ENCODE measurements at regions not wholly inside any gene's neighbourhood (a gene's known extent, or its start where the extent isn't known, plus 50 kb on each side); places are given as distances from the start of the nearest gene placed in this dataset.

- Histone ChIP-seq H3K9ac (ENCODE audit: low read depth in 1 of 2, low read length in 2 of 2) (no peak overlapping the region), H3K36me3 (ENCODE audit: control insufficient read depth in 2 of 2, insufficient read depth in 2 of 2, low read length in 2 of 2) (no peaks in the 10 kb centered on the region), H3K27me3 (ENCODE audit: control insufficient read depth in 2 of 2, insufficient read depth in 2 of 2, low read length in 2 of 2) (no peaks in the 10 kb centered on the region), H3K27ac (ENCODE audit: low read depth in 2 of 2, low read length in 2 of 2) (no peak overlapping the region), H3K9me3 (ENCODE audit: control insufficient read depth in 2 of 2, low read length in 2 of 2) (no peaks in the 10 kb centered on the region), H3K4me1 (ENCODE audit: control insufficient read depth in 2 of 2, insufficient read depth in 2 of 2, low read length in 2 of 2) (no peaks in the 10 kb centered on the region), H3K4me3 (ENCODE audit: low read length in 2 of 2) (no peak overlapping the region)
These were observed 175.8 kb upstream of the ZBTB20 start for GRCh38 chr3:115322901-115323300.

DNA sequence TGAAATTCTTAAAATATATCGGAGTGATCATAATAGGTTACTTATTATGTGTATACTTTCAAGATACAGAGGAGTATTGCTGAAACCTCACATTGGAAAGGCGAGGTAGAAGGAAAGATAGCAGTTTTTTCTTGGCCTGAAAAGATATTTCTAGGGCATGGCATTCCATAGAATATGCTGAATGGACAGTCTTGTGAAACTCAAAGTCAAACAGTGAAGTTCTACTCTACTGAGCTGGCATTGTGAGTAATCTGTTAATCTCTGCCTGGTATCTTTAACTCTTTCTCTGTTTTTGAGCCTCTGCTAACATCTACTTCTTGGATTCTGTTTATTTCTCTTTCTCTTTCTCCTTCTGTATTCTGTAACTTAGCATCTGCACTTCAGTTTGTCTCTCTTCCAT, 176.3 kb upstream of the ZBTB20 start:
- no peaks in the 10 kb centered on the region for H3K9me3 ChIP-seq (ENCODE audit: control insufficient read depth in 2 of 2, low read length in 2 of 2)
- no peak overlapping the region for H3K27ac ChIP-seq (ENCODE audit: low read depth in 2 of 2, low read length in 2 of 2)
- no peak overlapping the region for H3K9ac ChIP-seq (ENCODE audit: low read depth in 1 of 2, low read length in 2 of 2)
- no peaks in the 10 kb centered on the region for H3K27me3 ChIP-seq (ENCODE audit: control insufficient read depth in 2 of 2, insufficient read depth in 2 of 2, low read length in 2 of 2)
- H3K4me3 ChIP-seq (ENCODE audit: low read length in 2 of 2): no peak overlapping the region
- no peaks in the 10 kb centered on the region for H3K4me1 ChIP-seq (ENCODE audit: control insufficient read depth in 2 of 2, insufficient read depth in 2 of 2, low read length in 2 of 2)
- H3K36me3 ChIP-seq (ENCODE audit: control insufficient read depth in 2 of 2, insufficient read depth in 2 of 2, low read length in 2 of 2): no peaks in the 10 kb centered on the region

- Histone ChIP-seq H3K9me3 (ENCODE audit: control insufficient read depth in 2 of 2, low read length in 2 of 2) (no peaks in the 10 kb centered on the region), H3K27ac (ENCODE audit: low read depth in 2 of 2, low read length in 2 of 2) (no peak overlapping the region), H3K4me3 (ENCODE audit: low read length in 2 of 2) (no peak overlapping the region)
These were observed 177.0 kb upstream of the ZBTB20 start for GRCh38 chr3:115324056-115324455.

GRCh38 chr3:115325539-115325938, 178.5 kb upstream of the ZBTB20 start:
- no peaks in the 10 kb centered on the region for H3K9me3 ChIP-seq (ENCODE audit: control insufficient read depth in 2 of 2, low read length in 2 of 2)
- no peak overlapping the region for H3K27ac ChIP-seq (ENCODE audit: low read depth in 2 of 2, low read length in 2 of 2)
- H3K9ac ChIP-seq (ENCODE audit: low read depth in 1 of 2, low read length in 2 of 2): no peak overlapping the region
- H3K4me1 ChIP-seq (ENCODE audit: control insufficient read depth in 2 of 2, insufficient read depth in 2 of 2, low read length in 2 of 2): no peaks in the 10 kb centered on the region
- no peaks in the 10 kb centered on the region for H3K36me3 ChIP-seq (ENCODE audit: control insufficient read depth in 2 of 2, insufficient read depth in 2 of 2, low read length in 2 of 2)
- no peak overlapping the region for H3K4me3 ChIP-seq (ENCODE audit: low read length in 2 of 2)
- H3K27me3 ChIP-seq (ENCODE audit: control insufficient read depth in 2 of 2, insufficient read depth in 2 of 2, low read length in 2 of 2): no peaks in the 10 kb centered on the region

More at GRCh38 chr3:115324056-115324455, 177.0 kb upstream of the ZBTB20 start:
- Histone ChIP-seq H3K9ac (ENCODE audit: low read depth in 1 of 2, low read length in 2 of 2) (no peak overlapping the region), H3K27me3 (ENCODE audit: control insufficient read depth in 2 of 2, insufficient read depth in 2 of 2, low read length in 2 of 2) (no peaks in the 10 kb centered on the region), H3K36me3 (ENCODE audit: control insufficient read depth in 2 of 2, insufficient read depth in 2 of 2, low read length in 2 of 2) (no peaks in the 10 kb centered on the region), H3K4me1 (ENCODE audit: control insufficient read depth in 2 of 2, insufficient read depth in 2 of 2, low read length in 2 of 2) (no peaks in the 10 kb centered on the region)

GRCh38 chr3:115330430-115330829, 183.3 kb upstream of the ZBTB20 start:
- no peak overlapping the region for H3K9ac ChIP-seq (ENCODE audit: low read depth in 1 of 2, low read length in 2 of 2)
- no peak overlapping the region for H3K27ac ChIP-seq (ENCODE audit: low read depth in 2 of 2, low read length in 2 of 2)
- H3K4me1 ChIP-seq (ENCODE audit: control insufficient read depth in 2 of 2, insufficient read depth in 2 of 2, low read length in 2 of 2): no peaks in the 10 kb centered on the region
- H3K36me3 ChIP-seq (ENCODE audit: control insufficient read depth in 2 of 2, insufficient read depth in 2 of 2, low read length in 2 of 2): no peaks in the 10 kb centered on the region
- no peaks in the 10 kb centered on the region for H3K27me3 ChIP-seq (ENCODE audit: control insufficient read depth in 2 of 2, insufficient read depth in 2 of 2, low read length in 2 of 2)
- H3K4me3 ChIP-seq (ENCODE audit: low read length in 2 of 2): no peak overlapping the region
- H3K9me3 ChIP-seq (ENCODE audit: control insufficient read depth in 2 of 2, low read length in 2 of 2): no peaks in the 10 kb centered on the region

- Histone ChIP-seq H3K36me3 (ENCODE audit: control insufficient read depth in 2 of 2, insufficient read depth in 2 of 2, low read length in 2 of 2) (no peaks in the 10 kb centered on the region), H3K9me3 (ENCODE audit: control insufficient read depth in 2 of 2, low read length in 2 of 2) (no peaks in the 10 kb centered on the region), H3K9ac (ENCODE audit: low read depth in 1 of 2, low read length in 2 of 2) (no peak overlapping the region), H3K27ac (ENCODE audit: low read depth in 2 of 2, low read length in 2 of 2) (no peak overlapping the region), H3K4me1 (ENCODE audit: control insufficient read depth in 2 of 2, insufficient read depth in 2 of 2, low read length in 2 of 2) (no peaks in the 10 kb centered on the region), H3K27me3 (ENCODE audit: control insufficient read depth in 2 of 2, insufficient read depth in 2 of 2, low read length in 2 of 2) (no peaks in the 10 kb centered on the region), H3K4me3 (ENCODE audit: low read length in 2 of 2) (no peak overlapping the region)
These were observed 185.9 kb upstream of the ZBTB20 start for GRCh38 chr3:115332998-115333397.

GRCh38 chr3:115336836-115337235, 189.7 kb upstream of the ZBTB20 start:
- H3K27me3 ChIP-seq (ENCODE audit: control insufficient read depth in 2 of 2, insufficient read depth in 2 of 2, low read length in 2 of 2): no peaks in the 10 kb centered on the region
- no peak overlapping the region for H3K27ac ChIP-seq (ENCODE audit: low read depth in 2 of 2, low read length in 2 of 2)
- no peaks in the 10 kb centered on the region for H3K36me3 ChIP-seq (ENCODE audit: control insufficient read depth in 2 of 2, insufficient read depth in 2 of 2, low read length in 2 of 2)
- no peak overlapping the region for H3K4me3 ChIP-seq (ENCODE audit: low read length in 2 of 2)
- H3K4me1 ChIP-seq (ENCODE audit: control insufficient read depth in 2 of 2, insufficient read depth in 2 of 2, low read length in 2 of 2): no peaks in the 10 kb centered on the region
- H3K9me3 ChIP-seq (ENCODE audit: control insufficient read depth in 2 of 2, low read length in 2 of 2): no peaks in the 10 kb centered on the region
- no peak overlapping the region for H3K9ac ChIP-seq (ENCODE audit: low read depth in 1 of 2, low read length in 2 of 2)

- Histone ChIP-seq H3K27me3 (ENCODE audit: control insufficient read depth in 2 of 2, insufficient read depth in 2 of 2, low read length in 2 of 2) (no peaks in the 10 kb centered on the region), H3K9ac (ENCODE audit: low read depth in 1 of 2, low read length in 2 of 2) (no peak overlapping the region), H3K36me3 (ENCODE audit: control insufficient read depth in 2 of 2, insufficient read depth in 2 of 2, low read length in 2 of 2) (no peaks in the 10 kb centered on the region), H3K4me3 (ENCODE audit: low read length in 2 of 2) (no peak overlapping the region), H3K9me3 (ENCODE audit: control insufficient read depth in 2 of 2, low read length in 2 of 2) (no peaks in the 10 kb centered on the region), H3K27ac (ENCODE audit: low read depth in 2 of 2, low read length in 2 of 2) (no peak overlapping the region), H3K4me1 (ENCODE audit: control insufficient read depth in 2 of 2, insufficient read depth in 2 of 2, low read length in 2 of 2) (no peaks in the 10 kb centered on the region)
These were observed 193.5 kb upstream of the ZBTB20 start for GRCh38 chr3:115340586-115340985.

DNA sequence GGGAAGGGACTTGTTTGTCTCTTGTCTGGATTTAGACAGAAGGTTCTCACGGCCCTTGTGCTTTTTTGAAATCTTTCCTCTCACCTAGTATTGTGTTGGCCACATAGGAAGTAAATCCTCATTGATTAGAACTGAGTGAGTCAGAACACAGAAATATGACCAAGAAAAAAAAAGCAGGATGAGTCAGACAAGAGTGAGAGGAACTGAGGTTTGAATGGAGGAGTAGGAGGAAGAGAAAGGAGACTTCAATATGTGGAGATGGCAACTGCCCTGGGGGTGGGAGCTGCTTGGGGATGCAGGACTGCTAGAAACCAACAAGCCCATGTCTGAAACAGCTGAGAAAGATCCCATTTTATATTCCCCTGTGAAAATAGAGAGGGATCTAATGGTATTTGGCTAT, 194.1 kb upstream of the ZBTB20 start:
- H3K4me3 ChIP-seq (ENCODE audit: low read length in 2 of 2): no peak overlapping the region
- H3K9ac ChIP-seq (ENCODE audit: low read depth in 1 of 2, low read length in 2 of 2): no peak overlapping the region
- no peaks in the 10 kb centered on the region for H3K9me3 ChIP-seq (ENCODE audit: control insufficient read depth in 2 of 2, low read length in 2 of 2)

DNA sequence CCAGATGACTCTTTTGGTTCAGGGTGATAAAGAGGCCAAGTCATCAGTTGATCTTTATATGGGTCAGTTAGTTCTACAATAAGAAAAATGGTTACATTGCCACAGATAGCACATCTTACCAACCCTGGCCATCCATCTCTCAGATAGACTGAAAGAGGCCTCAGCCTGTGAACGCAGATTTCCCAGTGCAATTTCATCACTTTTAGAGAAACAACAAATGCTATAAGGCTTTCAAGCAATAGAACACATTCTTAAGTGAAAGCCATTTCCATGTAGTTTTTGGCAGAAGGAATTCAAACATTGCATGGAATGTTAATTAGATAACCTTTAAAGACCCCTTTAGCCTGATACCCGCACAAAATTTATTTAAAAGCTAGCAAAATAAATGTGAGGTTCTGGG, 200.6 kb upstream of the ZBTB20 start:
- Histone ChIP-seq H3K36me3 (ENCODE audit: control insufficient read depth in 2 of 2, insufficient read depth in 2 of 2, low read length in 2 of 2) (no peaks in the 10 kb centered on the region), H3K9ac (ENCODE audit: low read depth in 1 of 2, low read length in 2 of 2) (no peak overlapping the region), H3K4me3 (ENCODE audit: low read length in 2 of 2) (no peak overlapping the region), H3K27me3 (ENCODE audit: control insufficient read depth in 2 of 2, insufficient read depth in 2 of 2, low read length in 2 of 2) (no peaks in the 10 kb centered on the region), H3K4me1 (ENCODE audit: control insufficient read depth in 2 of 2, insufficient read depth in 2 of 2, low read length in 2 of 2) (no peaks in the 10 kb centered on the region), H3K9me3 (ENCODE audit: control insufficient read depth in 2 of 2, low read length in 2 of 2) (no peaks in the 10 kb centered on the region), H3K27ac (ENCODE audit: low read depth in 2 of 2, low read length in 2 of 2) (no peak overlapping the region)

More for the DNA sequence above, 194.1 kb upstream of the ZBTB20 start:
- Histone ChIP-seq H3K4me1 (ENCODE audit: control insufficient read depth in 2 of 2, insufficient read depth in 2 of 2, low read length in 2 of 2) (no peaks in the 10 kb centered on the region), H3K27me3 (ENCODE audit: control insufficient read depth in 2 of 2, insufficient read depth in 2 of 2, low read length in 2 of 2) (no peaks in the 10 kb centered on the region), H3K27ac (ENCODE audit: low read depth in 2 of 2, low read length in 2 of 2) (no peak overlapping the region), H3K36me3 (ENCODE audit: control insufficient read depth in 2 of 2, insufficient read depth in 2 of 2, low read length in 2 of 2) (no peaks in the 10 kb centered on the region)

GRCh38 chr3:115348412-115348811, 201.3 kb upstream of the ZBTB20 start:
- Histone ChIP-seq H3K4me1 (ENCODE audit: control insufficient read depth in 2 of 2, insufficient read depth in 2 of 2, low read length in 2 of 2) (no peaks in the 10 kb centered on the region), H3K27me3 (ENCODE audit: control insufficient read depth in 2 of 2, insufficient read depth in 2 of 2, low read length in 2 of 2) (no peaks in the 10 kb centered on the region), H3K4me3 (ENCODE audit: low read length in 2 of 2) (no peak overlapping the region), H3K27ac (ENCODE audit: low read depth in 2 of 2, low read length in 2 of 2) (no peak overlapping the region), H3K36me3 (ENCODE audit: control insufficient read depth in 2 of 2, insufficient read depth in 2 of 2, low read length in 2 of 2) (no peaks in the 10 kb centered on the region), H3K9me3 (ENCODE audit: control insufficient read depth in 2 of 2, low read length in 2 of 2) (no peaks in the 10 kb centered on the region), H3K9ac (ENCODE audit: low read depth in 1 of 2, low read length in 2 of 2) (no peak overlapping the region)
